ENCODE measurements at regions not wholly inside any gene's neighbourhood (a gene's known extent, or its start where the extent isn't known, plus 50 kb on each side); places are given as distances from the start of the nearest gene placed in this dataset.

GRCh38 chrX:27086237-27086636 lies 376.9 kb downstream of the PPP4R3C start (continued):
- TF ChIP-seq CTCF (conservative IDR thresholded peaks at IDR 0.05; ENCODE audit: low read depth in 2 of 2) = no peak

GRCh38 chrX:27085346-27085745 lies 377.8 kb downstream of the PPP4R3C start:
- no peak for ATAC-seq
- no peak overlapping the region for H3K4me3 Mint-ChIP-seq
- no peaks in the 10 kb centered on the region for H3K27me3 Mint-ChIP-seq (ENCODE audit: insufficient read depth, low read depth, poor library complexity)

GRCh38 chrX:27078371-27078770 lies 384.8 kb downstream of the PPP4R3C start:
- Histone ChIP-seq H3K4me2 (no peak overlapping the region), H4K20me1 (replicated peaks; ENCODE audit: insufficient read depth) (no peaks in the 10 kb centered on the region), H3K79me2 (replicated peaks; ENCODE audit: insufficient read depth) (no peaks in the 10 kb centered on the region), H3K27ac (ENCODE audit: low read depth) (no peak overlapping the region), H3K36me3 (ENCODE audit: insufficient read depth) (no peaks in the 10 kb centered on the region), H2AFZ (no peak overlapping the region), H3K27me3 (ENCODE audit: insufficient read depth) (no peaks in the 10 kb centered on the region), H3K9me2 (ENCODE audit: insufficient read depth) (no peaks in the 10 kb centered on the region), H3K4me3 (no peak overlapping the region), H3F3A (replicated peaks; ENCODE audit: low read depth) (no peaks in the 10 kb centered on the region), H3K4me1 (ENCODE audit: insufficient read depth) (no peaks in the 10 kb centered on the region)
- H3K27ac Mint-ChIP-seq = no peak overlapping the region
- TF ChIP-seq STAT1 (IDR thresholded peaks at IDR 0.05; ENCODE audit: unreplicated experiment) (no peak), NANOG (IDR thresholded peaks at IDR 0.05; ENCODE audit: borderline replicate concordance) (no peak), POLR2AphosphoS5 (IDR thresholded peaks at IDR 0.05; ENCODE audit: low read depth) (no peak), EZH2 (IDR thresholded peaks at IDR 0.05; ENCODE audit: low read depth, unreplicated experiment) (no peak), CTCF (conservative IDR thresholded peaks at IDR 0.05; ENCODE audit: low read depth in 2 of 2) (no peak), JUNB (IDR thresholded peaks at IDR 0.05; ENCODE audit: unreplicated experiment) (no peak)
- H3K27me3 Mint-ChIP-seq (ENCODE audit: insufficient read depth, low read depth, poor library complexity) = no peaks in the 10 kb centered on the region
- peaks cover 23% of the 10 kb centered on the region for H3K9me3 Mint-ChIP-seq
- ATAC-seq (no peak), DNase-seq (ENCODE audit: low spot score) (no peak)
- H3K4me3 Mint-ChIP-seq = no peak overlapping the region
- H3K36me3 Mint-ChIP-seq (ENCODE audit: low read depth) = peaks cover 7% of the 10 kb centered on the region; the same call in 2 of the 3 replicates
- no peaks in the 10 kb centered on the region for H3K4me1 Mint-ChIP-seq

More at GRCh38 chrX:27085346-27085745, 377.8 kb downstream of the PPP4R3C start:
- no peaks in the 10 kb centered on the region for H3K36me3 Mint-ChIP-seq (ENCODE audit: low read depth)
- Histone ChIP-seq H3K4me1 (ENCODE audit: insufficient read depth) (no peaks in the 10 kb centered on the region), H2AFZ (no peak overlapping the region), H3K4me3 (no peak overlapping the region), H3K79me2 (replicated peaks; ENCODE audit: insufficient read depth) (no peaks in the 10 kb centered on the region), H3K27me3 (ENCODE audit: insufficient read depth) (no peaks in the 10 kb centered on the region), H4K20me1 (replicated peaks; ENCODE audit: insufficient read depth) (no peaks in the 10 kb centered on the region), H3K9me2 (ENCODE audit: insufficient read depth) (no peaks in the 10 kb centered on the region), H3K36me3 (ENCODE audit: insufficient read depth) (no peaks in the 10 kb centered on the region), H3K27ac (ENCODE audit: low read depth) (no peak overlapping the region), H3F3A (replicated peaks; ENCODE audit: low read depth) (no peaks in the 10 kb centered on the region), H3K4me2 (no peak overlapping the region)
- DNase-seq (ENCODE audit: low spot score) = no peak
- no peak overlapping the region for H3K27ac Mint-ChIP-seq
- H3K4me1 Mint-ChIP-seq = no peaks in the 10 kb centered on the region
- no peak for TF ChIP-seq NANOG (IDR thresholded peaks at IDR 0.05; ENCODE audit: borderline replicate concordance)
- H3K9me3 Mint-ChIP-seq = no peaks in the 10 kb centered on the region

Measured in GM23338 (cell line).